SK-N-SH treated with all-trans-retinoic acid at 6 μM for 48 hours (cell line): ENCODE measurements at regions not wholly inside any gene's neighbourhood (a gene's known extent, or its start where the extent isn't known, plus 50 kb on each side); places are given as distances from the start of the nearest gene placed in this dataset.

ENCODE experiments used
- ATAC-seq: fragments of 200-7000 bp; cut with Tn5 transposase; 3 replicates; pipeline ENCODE4 v1.9.1; 2020; ENCODE audit warnings: mild to moderate bottlenecking, moderate library complexity
- ARNTL ChIP-seq: fragments of 450-650 bp; formaldehyde crosslinking; IDR thresholded peaks from 2 replicates; pipeline ENCODE4 v1.5.0; 2020; ENCODE audit warnings: low read depth, mild to moderate bottlenecking, moderate library complexity, borderline replicate concordance
- BACH2 ChIP-seq: fragments of 250-450 bp; sonication (Bioruptor Pico); IDR thresholded peaks from 2 replicates; pipeline ENCODE4 v1.9.0; 2021; ENCODE audit warnings: mild to moderate bottlenecking, borderline replicate concordance
- CREB5 ChIP-seq: fragments of 250-450 bp; sonication (Bioruptor Pico); IDR thresholded peaks from 2 replicates; pipeline ENCODE4 v1.5.1; 2020; ENCODE audit warnings: low read depth, mild to moderate bottlenecking, moderate library complexity
- CSDC2 ChIP-seq: fragments of 250-450 bp; sonication (Bioruptor Pico); IDR thresholded peaks from 2 replicates; pipeline ENCODE4 v1.5.0; 2020; ENCODE audit warnings: mild to moderate bottlenecking, moderate library complexity
- ESRRG ChIP-seq: fragments of 250-450 bp; sonication (Bioruptor Pico); IDR thresholded peaks from 2 replicates; pipeline ENCODE4 v1.6.1; 2021; ENCODE audit warnings: mild to moderate bottlenecking
- GLIS3 ChIP-seq: fragments of 250-450 bp; sonication (Bioruptor Pico); IDR thresholded peaks from 2 replicates; pipeline ENCODE4 v1.5.0; 2020; ENCODE audit warnings: mild to moderate bottlenecking, moderate library complexity
- ISL1 ChIP-seq: fragments of 250-450 bp; sonication (Bioruptor Pico); IDR thresholded peaks from 2 replicates; pipeline ENCODE4 v2.1.2; 2022; ENCODE audit warnings: mild to moderate bottlenecking, moderate library complexity
- OSR1 ChIP-seq: fragments of 250-450 bp; sonication (Bioruptor Pico); IDR thresholded peaks from 2 replicates; pipeline ENCODE4 v1.8.0; 2022; ENCODE audit warnings: moderate library complexity, mild to moderate bottlenecking, inconsistent platforms
- PPARA ChIP-seq: fragments of 250-450 bp; sonication (Bioruptor Pico); IDR thresholded peaks from 2 replicates; pipeline ENCODE4 v1.5.0; 2020; ENCODE audit warnings: mild to moderate bottlenecking, borderline replicate concordance
- RARB ChIP-seq: fragments of 250-450 bp; sonication (Bioruptor Pico); IDR thresholded peaks from 2 replicates; pipeline ENCODE4 v1.8.0; 2021; ENCODE audit warnings: mild to moderate bottlenecking, moderate library complexity
- SNAI2 ChIP-seq: fragments of 250-450 bp; sonication (Bioruptor Pico); IDR thresholded peaks from 2 replicates; pipeline ENCODE4 v1.5.0; 2020; ENCODE audit warnings: mild to moderate bottlenecking, moderate library complexity
- TCF4 ChIP-seq: fragments of 250-450 bp; sonication (Bioruptor Pico); IDR thresholded peaks from 2 replicates; pipeline ENCODE4 v1.8.0; 2021; ENCODE audit warnings: mild to moderate bottlenecking, moderate library complexity, borderline replicate concordance
- TOX ChIP-seq: fragments of 250-450 bp; sonication (Bioruptor Pico); IDR thresholded peaks from 2 replicates; pipeline ENCODE4 v1.8.0; 2021; ENCODE audit warnings: mild to moderate bottlenecking, moderate library complexity, borderline replicate concordance
- ZC3H10 ChIP-seq: fragments of 250-450 bp; sonication (Bioruptor Pico); IDR thresholded peaks from 2 replicates; pipeline ENCODE4 v1.5.1; 2021; ENCODE audit warnings: mild to moderate bottlenecking, moderate library complexity
- ZFP3 ChIP-seq: fragments of 250-450 bp; sonication (Bioruptor Pico); IDR thresholded peaks from 2 replicates; pipeline ENCODE4 v1.5.0; 2020; ENCODE audit warnings: mild to moderate bottlenecking, moderate library complexity
- ZFP30 ChIP-seq: fragments of 450-650 bp; formaldehyde crosslinking; IDR thresholded peaks from 2 replicates; pipeline ENCODE4 v1.5.0; 2022; ENCODE audit warnings: mild to moderate bottlenecking, moderate library complexity
- ZNF565 ChIP-seq: fragments of 450-650 bp; formaldehyde crosslinking; conservative IDR thresholded peaks from 2 replicates; pipeline ENCODE4 v1.5.0; 2020; ENCODE audit warnings: low read depth, mild to moderate bottlenecking, moderate library complexity
- ZNF70 ChIP-seq: fragments of 450-650 bp; formaldehyde crosslinking; IDR thresholded peaks from 2 replicates; pipeline ENCODE4 v1.5.0; 2020; ENCODE audit warnings: mild to moderate bottlenecking, moderate library complexity
- ZNF8 ChIP-seq: fragments of 450-650 bp; formaldehyde crosslinking; IDR thresholded peaks from 2 replicates; pipeline ENCODE4 v1.5.0; 2020; ENCODE audit warnings: mild to moderate bottlenecking, moderate library complexity
- TF ChIP-seq, protein P1 (sequence below): fragments of 250-450 bp; sonication (Bioruptor Pico); IDR thresholded peaks from 2 replicates; pipeline ENCODE4 v1.5.0; 2020; ENCODE audit warnings: mild to moderate bottlenecking, moderate library complexity
- TF ChIP-seq, protein P2 (sequence below): fragments of 250-450 bp; sonication (Bioruptor Pico); IDR thresholded peaks from 2 replicates; pipeline ENCODE4 v1.8.0; 2021; ENCODE audit warnings: low read depth, mild to moderate bottlenecking, moderate library complexity, borderline replicate concordance
- TF ChIP-seq, protein P3 (sequence below): fragments of 250-450 bp; sonication (Bioruptor Pico); IDR thresholded peaks from 2 replicates; pipeline ENCODE4 v1.8.0; 2020; ENCODE audit warnings: mild to moderate bottlenecking, moderate library complexity, borderline replicate concordance
- TF ChIP-seq, protein P4 (sequence below): fragments of 250-450 bp; sonication (Bioruptor Pico); IDR thresholded peaks from 2 replicates; pipeline ENCODE4 v1.5.1; 2021; ENCODE audit warnings: mild to moderate bottlenecking, moderate library complexity

- no peak for TF ChIP-seq TOX (CRISPR knock-in tag)
- no peak for TF ChIP-seq TCF4 (CRISPR knock-in tag)
- no peak for TF ChIP-seq RARB (CRISPR knock-in tag)
- no peak for TF ChIP-seq ESRRG (CRISPR knock-in tag)
- TF ChIP-seq ISL1 (CRISPR knock-in tag) = no peak
- no peak for TF ChIP-seq ZNF8 (CRISPR knock-in tag)
- no peak for TF ChIP-seq ZFP3 (CRISPR knock-in tag)
- TF ChIP-seq ZNF70 (CRISPR knock-in tag) = no peak
- TF ChIP-seq, protein P1, sequence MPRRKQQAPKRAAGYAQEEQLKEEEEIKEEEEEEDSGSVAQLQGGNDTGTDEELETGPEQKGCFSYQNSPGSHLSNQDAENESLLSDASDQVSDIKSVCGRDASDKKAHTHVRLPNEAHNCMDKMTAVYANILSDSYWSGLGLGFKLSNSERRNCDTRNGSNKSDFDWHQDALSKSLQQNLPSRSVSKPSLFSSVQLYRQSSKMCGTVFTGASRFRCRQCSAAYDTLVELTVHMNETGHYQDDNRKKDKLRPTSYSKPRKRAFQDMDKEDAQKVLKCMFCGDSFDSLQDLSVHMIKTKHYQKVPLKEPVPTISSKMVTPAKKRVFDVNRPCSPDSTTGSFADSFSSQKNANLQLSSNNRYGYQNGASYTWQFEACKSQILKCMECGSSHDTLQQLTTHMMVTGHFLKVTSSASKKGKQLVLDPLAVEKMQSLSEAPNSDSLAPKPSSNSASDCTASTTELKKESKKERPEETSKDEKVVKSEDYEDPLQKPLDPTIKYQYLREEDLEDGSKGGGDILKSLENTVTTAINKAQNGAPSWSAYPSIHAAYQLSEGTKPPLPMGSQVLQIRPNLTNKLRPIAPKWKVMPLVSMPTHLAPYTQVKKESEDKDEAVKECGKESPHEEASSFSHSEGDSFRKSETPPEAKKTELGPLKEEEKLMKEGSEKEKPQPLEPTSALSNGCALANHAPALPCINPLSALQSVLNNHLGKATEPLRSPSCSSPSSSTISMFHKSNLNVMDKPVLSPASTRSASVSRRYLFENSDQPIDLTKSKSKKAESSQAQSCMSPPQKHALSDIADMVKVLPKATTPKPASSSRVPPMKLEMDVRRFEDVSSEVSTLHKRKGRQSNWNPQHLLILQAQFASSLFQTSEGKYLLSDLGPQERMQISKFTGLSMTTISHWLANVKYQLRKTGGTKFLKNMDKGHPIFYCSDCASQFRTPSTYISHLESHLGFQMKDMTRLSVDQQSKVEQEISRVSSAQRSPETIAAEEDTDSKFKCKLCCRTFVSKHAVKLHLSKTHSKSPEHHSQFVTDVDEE (CRISPR knock-in tag) = no peak
- TF ChIP-seq ZC3H10 (CRISPR knock-in tag) = no peak
- no peak for TF ChIP-seq CREB5 (CRISPR knock-in tag)
- TF ChIP-seq ZNF565 = no peak
- TF ChIP-seq, protein P2, sequence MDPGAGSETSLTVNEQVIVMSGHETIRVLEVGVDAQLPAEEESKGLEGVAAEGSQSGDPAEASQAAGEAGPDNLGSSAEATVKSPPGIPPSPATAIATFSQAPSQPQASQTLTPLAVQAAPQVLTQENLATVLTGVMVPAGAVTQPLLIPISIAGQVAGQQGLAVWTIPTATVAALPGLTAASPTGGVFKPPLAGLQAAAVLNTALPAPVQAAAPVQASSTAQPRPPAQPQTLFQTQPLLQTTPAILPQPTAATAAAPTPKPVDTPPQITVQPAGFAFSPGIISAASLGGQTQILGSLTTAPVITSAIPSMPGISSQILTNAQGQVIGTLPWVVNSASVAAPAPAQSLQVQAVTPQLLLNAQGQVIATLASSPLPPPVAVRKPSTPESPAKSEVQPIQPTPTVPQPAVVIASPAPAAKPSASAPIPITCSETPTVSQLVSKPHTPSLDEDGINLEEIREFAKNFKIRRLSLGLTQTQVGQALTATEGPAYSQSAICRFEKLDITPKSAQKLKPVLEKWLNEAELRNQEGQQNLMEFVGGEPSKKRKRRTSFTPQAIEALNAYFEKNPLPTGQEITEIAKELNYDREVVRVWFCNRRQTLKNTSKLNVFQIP = no peak
- no peak for TF ChIP-seq ARNTL
- no peak for TF ChIP-seq ZFP30 (CRISPR knock-in tag)
- TF ChIP-seq, protein P3, sequence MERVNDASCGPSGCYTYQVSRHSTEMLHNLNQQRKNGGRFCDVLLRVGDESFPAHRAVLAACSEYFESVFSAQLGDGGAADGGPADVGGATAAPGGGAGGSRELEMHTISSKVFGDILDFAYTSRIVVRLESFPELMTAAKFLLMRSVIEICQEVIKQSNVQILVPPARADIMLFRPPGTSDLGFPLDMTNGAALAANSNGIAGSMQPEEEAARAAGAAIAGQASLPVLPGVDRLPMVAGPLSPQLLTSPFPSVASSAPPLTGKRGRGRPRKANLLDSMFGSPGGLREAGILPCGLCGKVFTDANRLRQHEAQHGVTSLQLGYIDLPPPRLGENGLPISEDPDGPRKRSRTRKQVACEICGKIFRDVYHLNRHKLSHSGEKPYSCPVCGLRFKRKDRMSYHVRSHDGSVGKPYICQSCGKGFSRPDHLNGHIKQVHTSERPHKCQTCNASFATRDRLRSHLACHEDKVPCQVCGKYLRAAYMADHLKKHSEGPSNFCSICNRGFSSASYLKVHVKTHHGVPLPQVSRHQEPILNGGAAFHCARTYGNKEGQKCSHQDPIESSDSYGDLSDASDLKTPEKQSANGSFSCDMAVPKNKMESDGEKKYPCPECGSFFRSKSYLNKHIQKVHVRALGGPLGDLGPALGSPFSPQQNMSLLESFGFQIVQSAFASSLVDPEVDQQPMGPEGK = no peak
- no peak for TF ChIP-seq OSR1
- TF ChIP-seq BACH2 (CRISPR knock-in tag) = no peak
- no peak for TF ChIP-seq GLIS3 (CRISPR knock-in tag)
- no peak for ATAC-seq
These were observed 110.0 kb upstream of the DACH1 start for GRCh38 chr13:71977028-71977427.

DNA sequence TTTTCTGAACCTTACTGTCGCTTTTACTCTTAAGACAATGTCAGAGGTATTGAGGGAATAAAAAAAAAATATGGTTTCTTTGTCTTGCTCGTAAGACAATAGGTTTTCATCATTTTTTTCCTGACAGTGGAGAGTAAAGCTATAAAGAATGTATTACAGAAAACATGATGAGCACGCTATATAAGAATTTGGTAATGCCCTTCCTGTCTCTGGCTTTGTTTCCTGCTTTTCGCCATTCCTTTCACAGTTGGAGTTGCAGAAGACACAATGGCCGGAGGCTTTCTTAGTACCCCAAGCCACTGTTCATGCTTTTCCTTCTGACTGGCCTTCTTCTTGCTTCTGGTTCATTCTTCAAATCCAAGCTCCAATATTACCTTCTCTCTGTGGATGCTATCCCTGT lies 101.0 kb upstream of the DACH1 start:
- TF ChIP-seq ZNF565 = no peak
- TF ChIP-seq GLIS3 (CRISPR knock-in tag) = no peak
- TF ChIP-seq ZFP3 (CRISPR knock-in tag) = no peak
- TF ChIP-seq PPARA (CRISPR knock-in tag) = no peak
- no peak for TF ChIP-seq TOX (CRISPR knock-in tag)
- TF ChIP-seq ESRRG (CRISPR knock-in tag) = no peak
- TF ChIP-seq, protein P1 (CRISPR knock-in tag) = no peak
- no peak for TF ChIP-seq ZC3H10 (CRISPR knock-in tag)
- no peak for TF ChIP-seq ZNF70 (CRISPR knock-in tag)
- TF ChIP-seq ZNF8 (CRISPR knock-in tag) = no peak
- TF ChIP-seq, protein P4, sequence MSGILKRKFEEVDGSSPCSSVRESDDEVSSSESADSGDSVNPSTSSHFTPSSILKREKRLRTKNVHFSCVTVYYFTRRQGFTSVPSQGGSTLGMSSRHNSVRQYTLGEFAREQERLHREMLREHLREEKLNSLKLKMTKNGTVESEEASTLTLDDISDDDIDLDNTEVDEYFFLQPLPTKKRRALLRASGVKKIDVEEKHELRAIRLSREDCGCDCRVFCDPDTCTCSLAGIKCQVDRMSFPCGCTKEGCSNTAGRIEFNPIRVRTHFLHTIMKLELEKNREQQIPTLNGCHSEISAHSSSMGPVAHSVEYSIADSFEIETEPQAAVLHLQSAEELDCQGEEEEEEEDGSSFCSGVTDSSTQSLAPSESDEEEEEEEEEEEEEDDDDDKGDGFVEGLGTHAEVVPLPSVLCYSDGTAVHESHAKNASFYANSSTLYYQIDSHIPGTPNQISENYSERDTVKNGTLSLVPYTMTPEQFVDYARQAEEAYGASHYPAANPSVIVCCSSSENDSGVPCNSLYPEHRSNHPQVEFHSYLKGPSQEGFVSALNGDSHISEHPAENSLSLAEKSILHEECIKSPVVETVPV (CRISPR knock-in tag) = no peak
- TF ChIP-seq CREB5 (CRISPR knock-in tag) = no peak
- TF ChIP-seq ZFP30 (CRISPR knock-in tag) = no peak
- no peak for TF ChIP-seq ARNTL
- TF ChIP-seq CSDC2 = no peak
- TF ChIP-seq, protein P3 = no peak
- no peak for TF ChIP-seq BACH2 (CRISPR knock-in tag)
- TF ChIP-seq OSR1 = no peak
- TF ChIP-seq SNAI2 = no peak
- ATAC-seq = no peak
